Neural cell (in vitro differentiated cells): ENCODE measurements at regions not wholly inside any gene's neighbourhood (a gene's known extent, or its start where the extent isn't known, plus 50 kb on each side); places are given as distances from the start of the nearest gene placed in this dataset.

Experiments
- CTCF ChIP-seq: fragments of 450-650 bp; IDR thresholded peaks from 2 replicates; pipeline ENCODE4 v1.5.1; 2014; ENCODE audit warnings: antibody characterized with exemption, mild to moderate bottlenecking, moderate library complexity; ENCODE audit not compliant: poor library complexity, severe bottlenecking
- EP300 ChIP-seq: fragments of 450-650 bp; conservative IDR thresholded peaks from 2 replicates; pipeline ENCODE4 v1.6.1; 2014; ENCODE audit warnings: antibody characterized with exemption, mild to moderate bottlenecking, moderate library complexity; ENCODE audit not compliant: poor library complexity, severe bottlenecking
- EZH2 ChIP-seq: fragments of 200-600, 300-800 bp; shearing (Covaris generic), sonication (generic); IDR thresholded peaks from 2 replicates; pipeline ENCODE4 v1.6.1; 2014; ENCODE audit warnings: antibody characterized with exemption, low read length, borderline replicate concordance, mild to moderate bottlenecking; ENCODE audit not compliant: insufficient read depth, poor library complexity, severe bottlenecking
- MXI1 ChIP-seq: fragments of 450-650 bp; conservative IDR thresholded peaks from 2 replicates; pipeline ENCODE4 v1.6.1; 2014; ENCODE audit warnings: antibody characterized with exemption, mild to moderate bottlenecking; ENCODE audit not compliant: poor library complexity, severe bottlenecking
- POLR2AphosphoS5 ChIP-seq: IDR thresholded peaks from 2 replicates; pipeline ENCODE4 v1.6.1; 2012
- TAF1 ChIP-seq: IDR thresholded peaks from 2 replicates; pipeline ENCODE4 v1.6.1; 2012; ENCODE audit warnings: low read depth

GRCh38 chr7:47218378-47219176 lies 363.3 kb downstream of the TNS3 start:
- TF ChIP-seq TAF1 (no peak), CTCF (no peak), EZH2 (no peak), EP300 (no peak), MXI1 (no peak), POLR2AphosphoS5 (no peak)
